Kidney (tissue), 13 donors: ENCODE measurements at regions not wholly inside any gene's neighbourhood (a gene's known extent, or its start where the extent isn't known, plus 50 kb on each side); places are given as distances from the start of the nearest gene placed in this dataset.

Source experiments
- DNase-seq, 5 donors: peaks; one replicate each; pipeline ENCODE4 v3.0.0-alpha.2; 2013 to 2020
- FAIRE-seq: peaks from 2 replicates; lab custom pipeline; 2012; peaks lifted over from hg19 to GRCh38; lab: Jason Lieb, UNC
- H3K27ac ChIP-seq, 2 donors: one replicate each; pipeline ENCODE4 v1.7.0; 2013; ENCODE audit warnings: low read depth in 2 of 2, low read length in 2 of 2, inconsistent platforms in 1 of 2
- H3K27me3 ChIP-seq: one replicate; pipeline ENCODE4 v1.7.1; 2013; ENCODE audit warnings: low read length, inconsistent platforms; ENCODE audit not compliant: control insufficient read depth, insufficient read depth
- H3K36me3 ChIP-seq, 3 donors: one replicate each; pipeline versions ENCODE4 v1.7.0 to v1.7.1; 2013; ENCODE audit warnings: low read length in 3 of 3, control low read depth in 1 of 3, inconsistent platforms in 1 of 3; ENCODE audit not compliant: insufficient read depth in 3 of 3, control insufficient read depth in 2 of 3
- H3K4me1 ChIP-seq, 3 donors: one replicate each; pipeline versions ENCODE4 v1.7.0 to v1.7.1; 2013; ENCODE audit warnings: low read length in 3 of 3, inconsistent platforms in 1 of 3, low read depth in 1 of 3; ENCODE audit not compliant: control insufficient read depth in 2 of 3, insufficient read depth in 2 of 3
- H3K4me3 ChIP-seq, 3 donors: one replicate each; pipeline versions ENCODE4 v1.7.0 to v1.8.1; 2013; ENCODE audit warnings: low read length in 3 of 3, control low read depth in 1 of 3, inconsistent platforms in 1 of 3
- H3K9ac ChIP-seq, 3 donors: one replicate each; pipeline versions ENCODE4 v1.7.0 to v1.7.1; 2013; ENCODE audit warnings: low read length in 3 of 3, control low read depth in 1 of 3, inconsistent platforms in 1 of 3
- H3K9me3 ChIP-seq, 3 donors: one replicate each; pipeline versions ENCODE4 v1.7.0 to v1.7.1; 2013; ENCODE audit warnings: low read length in 3 of 3, control low read depth in 1 of 3, inconsistent platforms in 1 of 3; ENCODE audit not compliant: control insufficient read depth in 2 of 3, insufficient read depth in 1 of 3
- intact Hi-C: fragments of 100-400 bp; cut with DNase I; formaldehyde crosslinking; loops from one replicate; pipeline ENCODE4 v1.11.1; 2022
- TF ChIP-seq, protein P1 (sequence below): IDR thresholded peaks from 3 replicates; pipeline ENCODE4 v1.5.1; 2012; ENCODE audit warnings: mild to moderate bottlenecking, moderate library complexity, borderline replicate concordance; ENCODE audit not compliant: insufficient read depth; ENCODE audit errors: extremely low read depth
- donor health status: control.
- donor health status: control.
- donor health status: control.
- donor health status: control.
- donor health status: control.
- donor health status: DM: yes; HTN: yes; CAD: no.
- donor health status: Normal renal cell carcinoma (clear cell type).

DNA sequence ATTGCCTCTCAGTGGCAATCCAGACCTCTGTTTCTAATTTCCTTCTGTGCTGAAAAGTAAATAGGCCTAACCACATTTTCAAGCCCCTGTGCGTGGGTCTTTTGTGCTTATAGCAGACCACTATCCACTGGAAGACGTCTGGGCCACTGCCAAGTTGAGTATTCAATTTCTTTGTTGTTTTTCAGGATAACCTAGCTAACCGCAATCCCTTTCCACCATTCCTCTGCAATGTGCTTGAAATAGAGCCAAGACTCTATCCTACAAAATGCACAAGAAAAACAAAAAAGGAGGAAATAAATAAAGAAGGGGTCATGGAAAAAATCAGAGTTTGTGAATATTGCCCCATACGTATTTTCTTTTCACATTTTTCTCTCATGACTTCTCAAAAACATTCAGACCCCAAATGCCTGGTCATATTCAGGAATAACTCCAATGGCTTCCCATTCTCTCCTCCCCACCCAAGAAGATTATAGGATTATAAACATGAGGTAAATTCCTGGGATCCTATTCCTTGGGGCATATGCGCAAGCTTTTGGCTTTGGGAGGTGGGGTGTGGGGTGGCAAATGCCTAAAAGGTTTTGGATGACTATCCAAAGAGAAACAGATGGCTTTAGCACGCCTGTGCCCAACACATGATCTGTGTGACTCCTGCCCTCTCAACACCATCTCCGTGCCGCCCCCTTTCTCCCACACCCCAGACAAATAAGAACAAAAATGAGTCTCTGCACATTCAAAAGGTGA lies 217.9 kb upstream of the THBS1 start:
- FAIRE-seq (no peak), DNase-seq (peak in 3 of 5 donors; percentile 63 to 89 (median 79))
- H3K27ac ChIP-seq, result no peak overlapping the region
- no peak overlapping the region for H3K9ac ChIP-seq
- H3K4me3 ChIP-seq, result no peak overlapping the region
- no peaks in the 10 kb centered on the region for H3K27me3 ChIP-seq
- no peaks in the 10 kb centered on the region for H3K4me1 ChIP-seq
- TF ChIP-seq, protein P1, sequence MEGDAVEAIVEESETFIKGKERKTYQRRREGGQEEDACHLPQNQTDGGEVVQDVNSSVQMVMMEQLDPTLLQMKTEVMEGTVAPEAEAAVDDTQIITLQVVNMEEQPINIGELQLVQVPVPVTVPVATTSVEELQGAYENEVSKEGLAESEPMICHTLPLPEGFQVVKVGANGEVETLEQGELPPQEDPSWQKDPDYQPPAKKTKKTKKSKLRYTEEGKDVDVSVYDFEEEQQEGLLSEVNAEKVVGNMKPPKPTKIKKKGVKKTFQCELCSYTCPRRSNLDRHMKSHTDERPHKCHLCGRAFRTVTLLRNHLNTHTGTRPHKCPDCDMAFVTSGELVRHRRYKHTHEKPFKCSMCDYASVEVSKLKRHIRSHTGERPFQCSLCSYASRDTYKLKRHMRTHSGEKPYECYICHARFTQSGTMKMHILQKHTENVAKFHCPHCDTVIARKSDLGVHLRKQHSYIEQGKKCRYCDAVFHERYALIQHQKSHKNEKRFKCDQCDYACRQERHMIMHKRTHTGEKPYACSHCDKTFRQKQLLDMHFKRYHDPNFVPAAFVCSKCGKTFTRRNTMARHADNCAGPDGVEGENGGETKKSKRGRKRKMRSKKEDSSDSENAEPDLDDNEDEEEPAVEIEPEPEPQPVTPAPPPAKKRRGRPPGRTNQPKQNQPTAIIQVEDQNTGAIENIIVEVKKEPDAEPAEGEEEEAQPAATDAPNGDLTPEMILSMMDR, result no peak
- no peaks in the 10 kb centered on the region for H3K9me3 ChIP-seq
- H3K36me3 ChIP-seq, result no peaks in the 10 kb centered on the region
- intact Hi-C loops, result no loop called here

DNA sequence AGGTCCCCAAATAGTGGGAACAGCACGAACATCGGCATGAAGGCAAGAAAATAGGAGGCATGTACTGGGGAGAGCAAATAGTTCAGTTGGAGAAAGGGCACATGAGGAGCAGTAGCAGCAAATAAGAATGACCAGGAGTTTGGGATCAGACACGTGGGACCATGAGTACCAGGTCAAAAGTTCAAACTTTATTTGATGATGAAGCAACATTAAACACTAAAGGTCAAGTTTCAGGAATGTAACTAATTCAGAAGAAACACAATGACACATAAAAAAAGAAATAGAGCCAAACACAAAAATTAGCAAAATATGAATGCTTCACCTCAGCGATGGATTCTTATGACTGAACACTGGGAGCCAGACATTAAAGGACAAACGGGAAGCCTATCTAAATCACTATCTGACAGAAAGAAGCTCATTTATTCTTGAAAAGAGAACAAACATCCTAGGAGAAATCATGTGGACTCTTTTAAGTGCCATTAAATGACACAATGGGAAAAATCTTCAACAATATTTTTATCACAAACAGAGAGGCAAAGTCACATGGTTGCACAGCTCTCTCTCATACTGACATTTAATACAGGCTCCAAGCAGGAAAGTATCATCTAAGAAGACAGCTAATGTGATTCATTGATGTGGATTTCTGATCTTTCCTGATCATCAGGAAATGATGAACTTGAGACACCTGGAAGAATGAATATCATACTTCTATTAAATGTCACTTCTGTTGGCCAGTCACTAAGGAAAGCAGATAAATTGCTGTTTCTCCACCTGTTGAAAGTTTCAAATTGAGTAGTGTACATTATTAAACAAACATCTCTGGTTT lies 216.9 kb upstream of the THBS1 start:
- H3K9me3 ChIP-seq, result no peaks in the 10 kb centered on the region
- no peaks in the 10 kb centered on the region for H3K27me3 ChIP-seq
- no peak overlapping the region for H3K9ac ChIP-seq
- H3K36me3 ChIP-seq, result no peaks in the 10 kb centered on the region
- TF ChIP-seq, protein P1, result no peak
- H3K27ac ChIP-seq, result no peak overlapping the region
- FAIRE-seq (no peak), DNase-seq (no peak)
- intact Hi-C loops, result no loop called here
- H3K4me3 ChIP-seq, result no peak overlapping the region
- H3K4me1 ChIP-seq, result no peaks in the 10 kb centered on the region

DNA sequence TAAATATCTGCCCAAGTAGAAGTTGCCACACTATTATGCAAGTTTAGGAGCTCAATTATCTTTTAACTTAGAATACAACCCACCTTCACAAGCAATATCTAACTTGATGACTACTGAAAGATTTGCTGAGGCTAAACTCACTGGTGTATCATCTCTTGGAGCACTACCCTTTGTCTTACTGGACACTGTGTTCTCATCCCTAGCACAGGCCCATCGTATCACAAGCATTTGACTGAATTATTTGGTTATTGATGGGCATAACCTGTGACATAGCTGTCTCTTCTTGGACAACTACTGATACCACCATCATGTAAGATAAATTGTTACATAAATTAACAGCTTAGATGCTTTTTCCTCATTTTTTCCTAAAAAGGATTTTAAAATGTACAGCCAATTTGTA lies 216.2 kb upstream of the THBS1 start:
- intact Hi-C loops, result no loop called here
- Histone ChIP-seq H3K27ac (no peak overlapping the region), H3K4me3 (no peak overlapping the region), H3K27me3 (no peaks in the 10 kb centered on the region), H3K4me1 (no peaks in the 10 kb centered on the region), H3K36me3 (no peaks in the 10 kb centered on the region), H3K9ac (no peak overlapping the region), H3K9me3 (no peaks in the 10 kb centered on the region)
- FAIRE-seq, result no peak
- TF ChIP-seq, protein P1, result no peak
- DNase-seq, result no peak
